GM21786 (cell line): ENCODE measurements at regions not wholly inside any gene's neighbourhood (a gene's known extent, or its start where the extent isn't known, plus 50 kb on each side); places are given as distances from the start of the nearest gene placed in this dataset.

ENCODE experiments used
- ATAC-seq: cut with Tn5 transposase; IDR thresholded peaks from one replicate; pipeline ENCODE4 v1.9.1; 2021; ENCODE audit not compliant: unreplicated experiment

DNA sequence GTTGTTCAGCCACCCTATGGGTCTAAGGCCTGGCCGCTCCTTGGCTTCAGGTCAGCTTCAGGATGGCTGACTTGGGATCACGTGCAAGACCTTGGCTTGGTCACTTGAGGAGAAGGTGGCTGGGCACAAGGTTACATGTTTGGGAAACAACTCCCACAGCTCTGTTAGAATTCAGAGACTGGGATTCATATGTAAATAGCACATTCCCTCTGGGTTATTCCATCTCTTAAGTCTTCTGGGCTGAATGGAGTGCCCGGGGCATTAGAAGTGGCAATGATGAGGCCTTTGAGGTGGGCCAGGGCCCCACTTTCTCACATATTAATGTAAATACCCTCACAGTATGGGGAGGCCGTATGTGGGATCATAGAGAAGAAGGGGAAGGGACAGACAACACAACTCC is 150.9 kb downstream of the EFNB2 start:
- no peak for ATAC-seq

DNA sequence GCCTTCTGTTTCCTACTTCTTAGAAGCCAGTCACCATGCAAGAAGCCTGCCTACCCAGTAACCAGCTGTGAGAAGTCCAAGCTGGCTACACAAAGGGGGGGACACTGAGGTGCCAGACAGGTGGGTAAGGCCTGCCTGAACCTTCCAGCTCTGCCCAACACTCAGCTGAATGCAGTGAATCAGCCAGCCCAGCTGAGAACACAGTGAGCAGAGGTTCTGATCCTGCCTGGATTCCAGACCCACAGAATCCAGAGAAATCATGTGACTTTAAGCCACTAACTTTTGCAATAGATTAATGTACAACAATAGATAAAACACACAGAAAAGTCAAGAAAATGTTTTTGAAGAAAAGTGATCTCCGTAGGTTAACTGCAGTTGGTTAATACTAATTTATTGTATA is 151.7 kb downstream of the EFNB2 start:
- no peak for ATAC-seq

- no peak for ATAC-seq
Measured at GRCh38 chr13:106382534-106382933, 152.9 kb downstream of the EFNB2 start.

- no peak for ATAC-seq
Measured at GRCh38 chr13:106381091-106381490, 154.4 kb downstream of the EFNB2 start.

DNA sequence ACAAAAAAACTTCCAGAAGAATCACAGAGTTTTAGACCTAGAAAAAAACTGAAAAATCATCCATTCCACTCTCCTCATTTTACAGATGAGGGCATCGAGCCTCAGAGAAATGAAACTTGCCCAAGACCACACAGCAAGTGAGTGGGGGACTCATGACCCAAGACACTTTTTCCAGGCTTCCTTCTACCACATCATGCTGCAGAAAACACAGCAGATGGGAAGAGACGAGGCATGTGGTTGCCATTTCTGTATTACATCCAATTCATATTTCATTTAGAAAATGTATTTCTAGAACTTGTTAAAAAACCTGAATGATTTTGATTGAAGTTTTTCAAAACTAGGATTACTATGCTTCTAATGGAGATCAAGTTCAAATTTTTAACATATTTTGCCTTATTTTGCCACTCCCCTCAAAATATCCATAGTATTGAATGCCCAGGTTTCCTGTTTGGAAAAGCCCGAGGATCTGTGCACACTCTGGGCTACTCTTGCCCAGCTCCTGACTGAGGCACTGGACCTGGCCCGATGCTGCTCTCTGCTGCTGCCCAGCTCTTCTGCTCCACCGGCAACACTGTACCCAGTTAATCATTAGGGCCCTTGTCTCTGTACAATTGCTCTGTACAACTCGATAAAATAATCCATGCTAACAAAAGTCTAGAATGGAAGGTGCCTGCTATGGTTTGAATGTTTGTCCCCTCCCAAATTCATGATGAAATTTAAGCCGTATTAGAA is 157.4 kb downstream of the EFNB2 start:
- ATAC-seq = no peak

DNA sequence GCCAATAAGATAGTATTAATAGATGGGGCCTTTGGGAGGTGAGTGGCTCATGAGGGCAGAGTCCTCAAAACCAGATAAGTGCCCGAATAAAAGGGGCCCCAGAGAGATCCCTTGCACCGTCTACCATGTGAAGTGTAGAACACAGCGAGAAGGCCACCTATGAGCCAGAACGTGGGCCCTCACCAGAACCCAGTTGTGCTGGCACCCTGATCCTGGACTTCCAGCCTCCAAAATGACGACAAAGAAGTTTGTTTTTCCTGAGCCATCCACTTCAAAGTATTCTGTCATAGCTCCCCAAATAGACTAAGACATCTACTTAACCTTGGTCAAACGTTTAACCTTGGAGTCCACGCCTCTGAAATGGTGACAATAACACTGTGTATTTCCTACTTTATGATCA is 158.1 kb downstream of the EFNB2 start:
- no peak for ATAC-seq

GRCh38 chr13:106376401-106377112 is 158.9 kb downstream of the EFNB2 start:
- ATAC-seq = no peak

DNA sequence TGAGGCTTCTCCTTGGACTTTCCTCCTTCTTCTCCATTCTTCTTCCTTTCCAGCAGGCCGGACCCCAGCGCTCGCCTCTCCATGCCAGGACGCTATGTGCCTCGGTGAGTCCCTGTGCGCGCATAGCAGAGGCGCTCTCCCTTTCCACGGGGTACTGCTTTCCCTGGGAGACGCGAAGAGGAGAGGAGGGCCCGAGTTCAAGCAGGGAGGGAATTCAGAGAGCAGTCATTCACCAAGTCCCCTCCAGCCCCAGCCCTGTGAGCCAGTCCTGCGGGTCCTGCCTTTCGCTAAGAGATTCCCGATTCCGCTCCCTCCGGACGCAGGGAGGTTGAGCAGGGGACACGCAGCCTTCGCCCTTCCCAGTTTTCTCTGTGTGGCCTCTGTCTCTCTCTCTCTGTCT is 160.4 kb downstream of the EFNB2 start:
- ATAC-seq = no peak

- no peak for ATAC-seq
Measured at GRCh38 chr13:106374631-106375030, 160.8 kb downstream of the EFNB2 start.

DNA sequence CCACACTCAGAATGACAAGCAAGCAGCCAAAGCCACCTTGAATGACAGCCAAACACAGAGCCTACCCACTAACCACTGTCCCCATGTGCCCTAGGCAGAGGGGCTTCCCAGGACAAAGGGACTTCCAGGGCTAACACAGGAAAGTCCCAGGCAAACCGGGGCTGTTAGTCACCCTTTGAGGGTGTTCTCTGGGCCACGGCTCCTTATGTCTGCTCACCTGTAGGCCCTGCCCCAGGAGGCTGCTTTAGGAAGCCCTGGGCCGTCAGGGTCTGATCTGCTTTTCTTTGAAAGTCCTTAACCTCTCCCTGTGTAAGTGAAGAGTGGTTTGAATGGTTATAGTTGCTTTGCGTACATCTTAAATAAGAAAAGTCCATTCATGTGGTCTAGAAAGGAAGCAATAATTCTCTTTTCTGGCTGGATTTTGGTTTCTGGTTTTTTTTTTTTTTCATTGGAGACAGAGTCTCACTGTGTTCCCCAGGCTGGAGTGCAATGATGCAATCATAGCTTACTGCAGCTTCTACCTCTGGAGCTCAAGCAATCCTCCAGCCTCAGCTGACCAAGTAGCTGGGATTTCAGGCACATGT is 161.4 kb downstream of the EFNB2 start:
- peak; percentile 60 for ATAC-seq

GRCh38 chr13:106373304-106373988 is 162.0 kb downstream of the EFNB2 start:
- ATAC-seq = peak; percentile 70

DNA sequence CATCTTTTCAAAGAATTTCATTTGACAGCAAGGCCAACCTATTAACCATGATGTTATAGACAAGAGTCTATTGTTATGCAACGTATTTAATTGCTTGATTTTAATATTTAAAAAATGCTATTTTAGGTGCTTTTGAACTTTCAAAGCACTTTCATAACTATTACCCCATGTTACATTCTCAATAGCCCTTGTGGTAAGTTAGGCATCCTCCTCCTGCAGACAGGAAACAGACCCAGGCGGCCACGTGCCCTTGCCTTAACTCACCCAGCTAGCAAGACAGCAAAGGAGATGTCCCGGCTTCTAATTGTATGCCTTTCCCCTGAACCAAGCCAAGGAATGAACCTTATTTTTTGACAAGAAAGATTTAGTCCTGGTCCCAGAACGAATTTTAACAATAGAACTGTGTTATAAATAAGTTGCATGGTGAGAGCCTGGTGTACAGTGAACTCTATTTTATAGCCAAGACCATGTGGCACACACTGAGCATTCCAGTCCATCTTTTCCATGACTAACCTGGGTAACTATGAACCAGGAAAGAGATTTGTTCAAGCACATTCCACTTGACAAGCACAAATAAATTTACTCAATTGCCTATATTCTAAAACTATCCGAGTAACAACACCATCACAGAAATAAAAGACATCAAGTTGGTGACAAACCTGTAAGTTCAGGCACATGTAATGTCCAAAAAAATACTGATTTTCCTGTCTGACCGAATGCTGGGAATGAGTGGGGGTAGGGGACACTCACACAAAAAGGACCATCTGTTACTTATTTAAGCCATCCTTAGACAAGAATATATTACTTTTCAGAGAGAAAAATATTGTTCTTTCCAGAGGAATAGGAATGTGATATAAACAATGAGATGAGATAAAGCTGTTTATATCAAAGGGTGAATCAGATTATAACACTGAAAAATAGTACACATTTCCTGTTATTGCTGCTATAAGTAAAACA is 163.0 kb downstream of the EFNB2 start:
- ATAC-seq = peak; percentile 54

DNA sequence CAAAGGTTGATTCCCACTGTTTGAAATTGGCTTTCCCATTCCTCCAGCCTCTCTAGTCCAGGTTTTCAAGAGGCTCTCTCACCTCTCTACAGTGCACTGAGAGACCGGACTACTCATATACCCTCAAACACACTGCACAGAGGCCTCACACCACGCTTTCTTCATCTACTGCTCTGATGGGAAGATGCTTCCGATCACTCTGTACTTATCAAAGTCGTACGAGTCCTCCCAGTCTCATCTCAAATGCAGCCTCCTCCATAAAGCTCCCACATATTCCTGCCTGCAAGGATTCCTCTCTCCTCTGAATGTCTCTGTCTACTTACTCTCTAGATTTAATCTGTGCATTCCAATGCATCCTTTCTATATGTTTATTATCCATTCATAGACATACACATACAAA is 164.4 kb downstream of the EFNB2 start:
- no peak for ATAC-seq

DNA sequence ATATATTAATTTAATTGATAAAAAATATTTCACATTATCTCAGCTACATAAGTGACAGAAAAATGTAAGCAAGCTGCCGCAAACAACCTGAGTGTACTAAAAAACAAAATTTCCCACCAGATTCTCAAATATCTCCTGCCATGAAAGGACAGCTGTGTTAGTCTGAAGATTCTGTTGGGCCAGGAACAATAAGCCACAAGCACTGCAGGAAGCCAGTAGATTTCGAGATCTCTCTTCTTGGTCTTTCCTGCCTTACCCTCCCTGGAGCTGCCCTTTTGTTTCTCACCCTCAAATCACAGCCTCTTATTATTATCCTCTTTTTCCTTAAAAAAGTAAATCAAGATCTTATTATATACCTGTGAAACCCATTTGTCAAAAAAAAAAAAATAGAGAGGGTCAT is 165.6 kb downstream of the EFNB2 start:
- ATAC-seq = no peak

DNA sequence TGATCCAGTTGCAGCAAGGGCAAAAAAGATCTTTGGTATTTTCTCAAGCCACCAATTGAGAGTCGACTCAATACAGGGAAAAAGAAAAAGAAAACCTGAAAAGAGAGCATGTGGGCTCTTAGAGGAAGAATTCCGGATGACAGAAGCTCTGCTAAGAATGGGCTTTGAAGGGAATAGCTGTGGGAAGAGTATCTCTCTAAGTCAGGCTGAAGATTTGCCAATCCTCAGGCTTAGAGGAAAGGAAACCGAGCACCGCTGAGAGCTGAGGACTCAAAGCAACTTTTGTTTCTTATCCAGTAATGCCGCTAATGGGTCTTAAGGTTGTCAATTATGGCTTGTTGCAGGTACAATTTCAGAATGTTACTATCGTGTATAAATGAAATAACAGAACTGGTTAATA is 166.4 kb downstream of the EFNB2 start:
- no peak for ATAC-seq

DNA sequence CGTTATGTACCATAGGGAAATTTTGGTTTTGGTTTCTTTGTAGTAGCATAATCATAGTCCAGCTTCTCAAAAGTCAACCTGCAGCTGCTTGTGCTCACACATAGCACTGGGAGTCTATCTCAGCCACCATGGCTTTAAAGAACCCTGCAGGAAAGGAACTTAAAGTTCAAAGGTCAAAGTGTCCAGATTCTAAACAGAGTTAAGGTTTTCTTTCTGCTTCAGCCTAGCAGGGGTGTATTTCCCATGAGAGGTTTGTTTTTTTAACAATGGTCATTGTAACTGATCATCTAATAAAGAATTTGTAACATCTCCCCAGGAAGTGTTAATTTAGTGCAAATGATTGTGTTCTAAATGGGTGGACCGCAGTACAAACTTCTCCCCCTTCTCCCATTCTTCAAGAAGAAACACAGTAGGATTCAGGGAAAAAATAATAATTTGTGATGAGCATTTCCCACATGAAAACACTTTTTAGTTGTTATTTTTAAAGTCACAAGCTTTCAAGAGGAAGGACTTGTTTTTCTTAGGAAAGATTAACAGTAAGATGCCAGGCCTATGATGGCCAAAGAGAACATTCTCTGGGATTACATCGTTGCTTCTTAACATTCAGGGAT is 168.0 kb downstream of the EFNB2 start:
- ATAC-seq = peak; percentile 40

- ATAC-seq = no peak
Measured at GRCh38 chr13:106362707-106363106, 172.8 kb downstream of the EFNB2 start.

DNA sequence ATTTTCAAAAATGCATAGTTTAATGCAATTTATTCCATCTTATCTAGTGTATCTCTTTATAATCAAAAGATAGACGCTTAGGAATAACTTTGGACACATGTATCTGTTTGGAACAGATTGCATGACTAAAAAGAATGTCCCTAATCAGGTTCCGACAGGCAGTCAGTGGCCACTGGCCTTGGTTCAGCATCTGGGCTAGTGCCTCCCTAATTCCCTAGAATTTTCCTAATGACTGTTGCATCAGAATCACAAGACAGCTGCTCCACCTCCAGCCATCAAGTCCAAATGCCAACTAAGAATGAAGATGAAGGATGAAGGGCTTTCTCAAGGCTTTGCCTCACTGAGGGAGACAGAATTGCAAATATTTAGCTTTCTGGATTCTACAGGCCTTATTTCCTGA is 173.8 kb downstream of the EFNB2 start:
- ATAC-seq = no peak

GRCh38 chr13:106357198-106357597 is 178.3 kb downstream of the EFNB2 start:
- ATAC-seq = no peak

DNA sequence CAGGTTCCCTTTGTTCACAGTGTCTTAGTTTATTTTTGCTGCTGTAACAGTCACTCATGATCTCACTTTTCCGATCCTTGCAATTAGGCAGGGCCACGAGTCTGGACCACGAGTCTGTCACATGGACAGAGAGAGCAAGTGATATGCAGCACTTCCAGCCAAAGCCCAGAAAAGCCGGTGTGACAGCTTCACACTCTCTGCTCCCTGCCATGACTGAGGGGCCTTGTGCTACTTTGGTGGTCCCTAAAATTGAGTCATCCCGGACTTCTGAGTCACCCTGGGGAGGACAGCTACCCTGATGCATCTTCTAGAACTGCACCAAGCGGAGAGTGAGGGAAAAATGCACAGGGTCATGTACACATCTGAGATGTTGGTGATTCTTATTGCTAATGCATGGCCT is 179.6 kb downstream of the EFNB2 start:
- no peak for ATAC-seq
